HG02885 (cell line): ENCODE measurements at regions not wholly inside any gene's neighbourhood (a gene's known extent, or its start where the extent isn't known, plus 50 kb on each side); places are given as distances from the start of the nearest gene placed in this dataset.
"Not testable (repeated sequence)": the region's sequence is repeated elsewhere in the genome, so short reads cannot be mapped to it uniquely, and the experiment has no call there.

ENCODE experiments used
- ATAC-seq: cut with Tn5 transposase; IDR thresholded peaks from one replicate; pipeline ENCODE4 v1.9.1; 2021; ENCODE audit warnings: mild to moderate bottlenecking; ENCODE audit not compliant: unreplicated experiment, poor library complexity

DNA sequence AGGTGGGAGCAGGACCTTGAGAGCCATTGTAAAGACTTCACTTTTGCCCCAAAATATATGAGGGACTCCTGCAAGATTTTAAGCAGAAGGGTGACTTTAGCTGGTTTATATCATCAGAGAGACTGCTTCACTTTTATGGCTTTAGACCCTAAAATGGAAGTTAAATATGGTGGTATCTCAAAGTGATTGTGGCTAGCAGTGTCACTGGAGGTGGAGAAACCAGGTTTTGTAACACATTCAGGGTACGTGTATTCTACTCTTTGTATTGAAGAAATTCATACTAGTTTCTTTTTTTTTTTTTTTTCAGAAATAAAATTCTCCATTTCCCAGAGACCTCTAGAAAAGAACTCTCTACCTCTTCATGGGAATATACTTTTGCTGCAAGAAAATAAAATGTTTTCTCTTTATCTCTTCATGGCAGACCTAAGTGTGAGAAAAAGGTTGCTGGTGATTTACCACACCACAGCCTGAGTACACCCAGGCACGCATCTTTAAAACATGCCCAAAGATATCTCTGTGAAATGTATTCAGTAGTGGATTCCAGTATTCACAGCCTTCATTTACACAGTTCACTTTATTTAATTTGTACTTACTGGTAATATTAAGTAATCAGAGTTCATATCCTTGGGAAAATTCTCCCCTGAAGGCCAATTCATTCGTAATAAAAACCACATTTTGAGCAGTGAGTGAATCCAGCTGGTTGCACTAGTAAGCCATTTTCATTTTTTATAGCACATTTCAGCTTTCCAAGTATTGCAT, 74.3 kb upstream of the GUCY1A1 start:
- ATAC-seq, result no peak

DNA sequence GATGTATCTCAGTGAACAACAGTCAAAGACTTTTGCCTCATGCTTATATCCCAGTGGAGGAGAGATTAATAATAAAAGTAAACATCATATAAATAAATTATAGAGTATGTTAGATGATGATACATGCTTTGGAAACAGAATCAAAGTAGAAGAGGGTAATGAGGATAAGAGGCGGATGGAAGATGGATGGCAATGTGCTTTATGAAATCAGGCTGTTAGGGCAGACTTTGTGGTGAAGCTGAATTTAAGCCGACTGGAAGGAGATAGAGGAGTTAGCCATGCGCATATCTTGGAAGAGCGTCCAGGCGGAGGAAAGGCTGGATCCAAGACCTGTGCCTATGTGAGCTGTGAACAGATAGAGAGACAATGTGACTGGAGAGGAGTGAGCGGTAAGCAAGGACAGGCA, 74.9 kb upstream of the GUCY1A1 start:
- no peak for ATAC-seq

DNA sequence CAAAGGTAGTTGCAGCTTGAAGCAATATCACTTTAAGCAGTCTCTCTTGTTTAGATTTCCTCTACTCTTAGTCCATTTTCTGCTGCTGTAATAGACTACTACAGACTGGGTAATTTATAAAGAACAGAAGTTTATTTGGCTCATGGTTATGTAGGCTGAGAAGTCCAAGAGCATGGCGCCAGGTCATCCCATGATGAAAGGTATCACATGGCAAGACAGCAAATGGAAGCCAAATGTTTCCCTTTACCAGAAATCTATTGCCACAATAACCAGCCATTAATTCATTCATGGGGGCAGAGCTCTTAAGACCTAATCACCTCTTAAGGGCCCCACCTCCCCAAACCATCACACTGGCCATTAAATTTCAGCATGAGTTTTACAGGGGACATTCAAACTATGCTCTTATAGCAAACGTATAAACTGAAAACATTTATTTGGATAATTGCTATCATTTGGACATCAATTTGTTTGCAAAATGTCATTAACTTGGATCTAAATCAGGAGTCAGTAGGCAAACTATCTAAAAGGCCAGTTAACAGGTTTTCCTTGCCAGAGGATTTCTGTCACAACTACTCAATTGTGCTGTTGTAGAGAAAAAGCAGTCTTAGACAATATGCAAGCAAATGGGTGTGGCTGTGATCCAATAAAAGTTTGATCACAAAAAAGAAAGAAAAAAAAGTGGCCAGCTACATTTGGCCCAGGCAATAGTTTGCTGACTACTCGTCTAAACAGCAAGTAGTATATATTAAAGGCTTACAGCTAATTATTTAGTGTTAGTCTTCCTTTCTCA, 75.7 kb upstream of the GUCY1A1 start:
- ATAC-seq, result no peak

DNA sequence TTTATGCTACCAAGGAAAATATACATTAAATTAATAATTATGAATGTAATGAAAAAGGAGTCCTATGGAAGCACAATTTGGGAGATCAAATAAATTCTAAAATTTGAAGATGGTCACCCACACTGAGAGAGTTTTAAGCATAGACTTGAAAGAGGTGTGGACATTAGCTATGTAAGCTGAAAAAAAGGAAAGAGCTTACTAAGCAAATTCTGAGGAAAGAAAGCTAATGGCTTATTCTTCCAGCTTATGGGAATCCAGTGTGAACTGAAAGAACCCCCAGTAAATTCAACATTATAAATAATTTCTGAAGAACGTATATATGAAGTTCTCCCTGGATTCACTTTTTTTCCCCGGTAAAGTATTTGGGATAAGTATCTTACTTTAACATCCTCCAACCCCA, 78.2 kb upstream of the GUCY1A1 start:
- no peak for ATAC-seq

DNA sequence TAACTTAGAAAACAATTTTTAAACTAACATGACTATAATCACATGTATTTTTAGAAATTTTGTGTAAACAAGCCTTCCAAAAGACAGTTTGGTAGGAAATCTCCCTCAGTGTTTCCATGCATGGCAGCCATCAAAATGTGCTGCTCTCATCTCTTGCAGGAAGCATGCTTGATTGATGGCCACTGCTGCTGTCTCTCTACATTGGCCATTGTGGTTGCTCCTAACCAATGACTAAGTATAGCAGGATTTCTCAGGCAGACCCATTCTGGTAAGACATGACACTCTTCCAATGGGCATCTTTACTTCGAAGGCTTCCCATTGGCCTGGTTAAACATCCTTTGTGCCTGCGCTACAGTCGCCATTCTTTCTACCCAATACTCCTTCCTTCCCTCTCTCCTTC, 78.9 kb upstream of the GUCY1A1 start:
- no peak for ATAC-seq

DNA sequence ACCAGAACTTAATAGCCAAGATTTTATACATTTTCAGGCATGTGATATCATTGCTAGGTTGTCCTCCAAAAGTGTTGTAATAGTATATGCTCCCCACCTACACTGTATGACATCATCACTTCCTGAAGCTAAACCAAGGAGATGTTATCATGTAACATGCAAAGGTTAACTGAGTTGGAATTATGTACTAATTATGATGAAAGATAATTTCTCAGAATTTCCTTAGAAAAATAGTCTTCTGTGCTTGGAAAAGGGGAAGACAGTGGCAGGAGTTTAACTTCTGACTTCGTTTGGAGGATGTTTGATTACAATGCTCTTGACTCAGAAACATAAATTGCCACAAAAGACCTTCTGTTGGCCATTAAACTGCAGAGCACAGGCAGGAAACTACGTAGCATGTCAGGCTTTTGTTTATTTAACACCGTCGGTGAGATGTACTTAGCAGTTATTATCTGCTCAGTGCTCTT, 83.6 kb upstream of the GUCY1A1 start:
- no peak for ATAC-seq

DNA sequence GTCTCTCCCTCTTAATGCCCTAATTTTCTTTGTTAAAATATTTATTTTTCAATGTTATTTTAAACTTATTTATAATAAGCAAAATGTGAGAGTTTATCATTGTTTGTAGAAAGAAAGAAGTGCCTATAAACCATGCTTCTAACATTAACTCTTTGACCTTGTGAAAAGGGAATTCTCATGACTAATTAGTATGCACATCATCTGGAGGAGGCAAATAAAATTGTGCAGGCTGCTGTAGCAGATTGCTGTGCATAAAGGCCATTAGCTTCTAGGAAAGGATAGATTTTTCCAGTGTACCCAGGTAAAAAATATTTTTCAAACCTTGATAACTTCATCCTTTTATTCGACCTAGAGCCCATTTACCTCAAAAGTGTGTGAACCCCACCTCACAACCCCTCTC, 84.6 kb upstream of the GUCY1A1 start:
- ATAC-seq, result no peak

DNA sequence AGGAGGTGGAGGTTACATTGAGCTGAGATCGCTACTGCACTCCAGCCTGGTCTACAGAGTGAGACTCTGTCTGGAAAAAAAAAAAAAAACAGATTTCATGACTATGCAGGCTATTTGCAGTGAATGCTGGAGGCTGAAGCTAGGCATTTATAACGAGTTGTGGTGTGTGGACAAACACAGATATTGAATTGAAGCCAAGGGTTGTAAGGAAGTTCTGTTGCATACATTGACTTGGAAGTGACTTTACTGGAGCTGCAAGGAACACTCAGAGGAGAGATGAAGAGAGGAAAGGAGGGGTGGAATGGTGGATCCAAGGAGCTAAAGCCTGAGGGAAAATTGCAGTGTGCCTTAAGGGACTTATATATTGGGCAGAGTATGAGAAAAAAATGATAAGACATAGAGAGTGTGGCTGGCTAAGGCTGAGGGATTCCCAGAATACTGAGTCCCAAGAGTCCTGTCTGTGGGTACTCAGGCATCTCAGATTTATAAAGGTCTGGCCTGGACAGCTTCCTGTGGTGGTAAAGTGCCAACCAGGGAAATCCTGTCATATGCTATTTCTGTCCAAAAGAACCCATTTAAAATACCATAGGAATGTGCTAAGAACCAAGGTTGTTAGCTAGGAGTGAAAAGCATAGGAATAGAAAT, 87.8 kb upstream of the GUCY1A1 start:
- ATAC-seq, result no peak

DNA sequence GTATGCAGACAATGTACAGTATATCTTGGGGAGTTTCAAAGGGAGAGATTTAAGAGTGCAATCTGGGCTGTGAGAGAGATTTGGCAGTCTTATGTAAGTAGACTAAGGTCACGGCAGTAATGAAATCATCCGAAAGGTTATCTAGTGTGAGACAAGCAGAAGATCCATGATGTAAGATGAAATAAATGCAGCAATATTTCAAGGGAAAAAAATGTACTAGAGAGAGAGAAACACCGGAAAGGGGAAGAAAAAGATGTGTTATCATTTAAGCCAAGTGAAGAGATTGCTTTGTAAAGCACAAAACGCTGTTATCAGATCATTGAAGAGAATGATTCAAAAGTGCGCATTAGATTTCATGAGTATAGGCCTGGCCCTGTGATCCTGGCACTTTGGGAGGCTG, 88.4 kb upstream of the GUCY1A1 start:
- ATAC-seq, result no peak

DNA sequence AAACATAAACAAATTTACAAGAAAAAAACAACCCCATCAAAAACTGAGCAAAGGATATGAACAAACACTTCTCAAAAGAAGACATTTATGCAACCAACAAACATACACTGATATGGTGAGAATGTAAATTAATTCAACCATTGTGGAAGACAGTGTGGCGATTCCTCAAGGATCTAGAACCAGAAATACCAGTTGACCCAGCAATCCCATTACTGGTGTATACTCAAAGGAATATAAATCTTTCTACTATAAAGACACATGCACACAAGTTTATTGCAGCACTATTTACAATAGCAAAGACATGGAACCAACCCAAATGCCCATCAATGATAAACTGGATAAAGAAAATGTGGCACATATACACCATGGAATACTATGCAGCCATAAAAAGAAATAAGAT, 92.3 kb upstream of the GUCY1A1 start:
- ATAC-seq, result not testable (repeated sequence)

DNA sequence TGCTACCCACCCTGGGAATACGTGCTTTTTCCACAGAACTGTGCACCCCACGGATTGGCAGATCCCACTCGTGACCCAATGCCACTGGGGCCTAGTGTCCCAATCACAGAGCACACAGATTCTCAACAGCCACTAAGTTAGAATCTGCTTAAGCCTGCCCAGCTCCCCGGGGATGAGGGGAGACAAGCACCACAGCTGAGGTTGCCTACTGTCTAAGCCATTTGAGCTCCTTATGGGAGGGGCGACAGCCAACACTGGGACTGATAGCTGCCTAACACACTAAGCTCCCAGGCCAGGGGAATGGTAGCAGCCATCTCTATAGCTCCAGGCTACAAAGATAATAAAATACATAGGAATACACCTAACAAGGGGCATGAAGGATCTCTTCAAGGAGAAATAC, 93.5 kb upstream of the GUCY1A1 start:
- ATAC-seq, result no peak

DNA sequence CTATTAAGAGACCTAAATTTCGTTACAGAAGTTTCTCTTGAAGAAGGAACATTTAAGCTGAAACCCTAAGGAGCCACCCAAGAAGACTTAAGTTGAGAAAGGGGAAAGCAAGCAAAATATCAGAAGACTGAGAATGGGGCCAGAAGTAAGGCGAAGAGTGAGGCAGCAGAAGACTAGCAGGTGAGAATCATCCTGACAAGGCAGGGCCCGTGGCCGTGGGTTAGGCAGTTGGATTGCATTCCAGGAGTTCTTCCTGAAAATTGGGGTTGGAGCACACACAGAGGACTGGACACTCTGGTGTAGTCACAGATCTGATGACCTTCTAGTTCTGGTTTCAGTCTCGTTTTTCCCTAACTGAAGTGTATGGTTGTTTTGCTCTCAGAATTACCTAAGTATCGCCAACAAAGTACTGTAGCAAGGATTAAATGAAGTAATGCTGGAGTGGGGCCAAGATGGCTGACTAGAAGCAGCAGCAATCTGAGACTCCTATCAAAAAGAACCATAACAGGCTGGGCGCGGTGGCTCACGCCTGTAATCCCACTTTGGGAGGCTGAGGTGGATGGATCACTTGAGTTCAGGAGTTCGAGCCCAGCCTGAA, 94.4 kb upstream of the GUCY1A1 start:
- ATAC-seq, result no peak

DNA sequence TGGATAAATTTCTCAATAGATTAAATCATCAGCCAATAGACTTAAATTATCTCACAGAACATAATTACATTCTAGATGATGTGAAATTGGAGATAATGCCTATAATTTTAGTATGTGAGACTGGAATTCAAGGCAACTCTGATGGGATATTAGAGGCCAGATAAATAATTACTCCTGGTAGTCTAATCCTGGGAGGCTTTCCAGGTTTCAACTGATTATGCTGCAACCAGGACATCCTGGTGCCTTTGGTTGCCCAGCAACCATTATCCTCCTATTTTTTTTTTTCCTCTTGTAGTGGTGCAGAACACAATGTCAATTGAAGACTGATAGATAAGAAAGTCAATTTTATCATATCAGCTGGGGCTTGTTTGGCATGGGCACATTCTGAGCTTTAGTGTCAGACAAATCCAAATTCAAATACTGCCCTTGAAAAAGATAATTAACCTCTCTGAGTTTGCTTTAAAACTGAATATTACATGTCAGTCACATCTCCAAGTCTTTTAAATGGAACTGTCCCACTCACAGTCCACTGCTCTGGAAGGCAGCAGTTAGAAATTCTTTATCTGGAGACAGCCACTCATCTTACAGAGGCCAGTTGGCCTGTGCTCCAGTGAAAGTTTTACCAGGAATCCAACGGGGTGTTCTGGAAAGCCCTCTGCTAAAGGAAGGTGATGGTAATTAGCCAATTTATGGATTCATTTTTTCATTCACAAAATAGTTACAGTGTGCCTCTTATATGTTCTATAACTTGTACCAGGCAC, 95.3 kb upstream of the GUCY1A1 start:
- no peak for ATAC-seq

DNA sequence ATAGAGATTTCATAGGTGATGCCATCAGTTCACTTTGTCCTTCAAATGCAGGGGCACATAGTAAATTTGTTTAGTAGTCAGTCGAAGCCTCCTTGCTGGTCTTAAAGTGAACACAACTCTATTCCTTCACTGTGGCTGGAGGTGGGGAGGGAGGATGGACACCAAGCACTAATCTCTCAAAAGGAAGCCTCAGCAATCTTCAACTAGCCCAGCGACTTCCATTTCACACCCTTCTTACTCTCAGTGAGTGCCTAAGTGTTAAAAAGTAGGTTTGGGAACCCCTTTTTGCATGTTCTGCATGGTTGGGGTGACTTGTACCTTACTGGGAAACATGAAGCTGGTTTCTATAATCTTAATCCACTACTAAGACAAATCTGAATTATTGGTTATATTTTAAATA, 96.0 kb upstream of the GUCY1A1 start:
- no peak for ATAC-seq

DNA sequence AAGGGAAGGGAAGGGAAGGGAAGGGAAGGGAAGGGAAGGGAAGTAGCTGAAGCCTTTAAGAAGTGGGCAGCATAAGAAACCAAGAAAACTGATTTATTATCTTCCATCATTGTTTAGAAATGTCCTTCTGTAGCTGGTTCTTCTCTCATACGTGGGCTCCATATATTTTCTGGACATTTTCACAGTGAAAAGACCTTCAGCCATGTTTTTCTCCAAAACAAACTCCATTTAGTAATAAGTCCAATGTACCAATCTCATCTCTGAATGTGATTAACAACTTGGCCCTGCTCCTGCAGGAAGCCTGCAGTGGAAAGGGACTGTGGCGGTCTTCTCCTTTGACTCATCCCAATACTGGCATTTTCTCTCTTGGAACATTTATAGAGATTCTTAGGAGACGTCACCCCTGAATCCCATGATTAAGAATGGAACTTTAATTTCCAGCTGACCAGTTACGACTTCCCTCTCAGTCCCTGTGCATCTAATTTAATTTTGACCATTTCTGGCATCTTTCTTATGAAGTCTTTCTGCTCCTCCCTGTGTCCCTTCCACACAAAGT, 96.6 kb upstream of the GUCY1A1 start:
- no peak for ATAC-seq

DNA sequence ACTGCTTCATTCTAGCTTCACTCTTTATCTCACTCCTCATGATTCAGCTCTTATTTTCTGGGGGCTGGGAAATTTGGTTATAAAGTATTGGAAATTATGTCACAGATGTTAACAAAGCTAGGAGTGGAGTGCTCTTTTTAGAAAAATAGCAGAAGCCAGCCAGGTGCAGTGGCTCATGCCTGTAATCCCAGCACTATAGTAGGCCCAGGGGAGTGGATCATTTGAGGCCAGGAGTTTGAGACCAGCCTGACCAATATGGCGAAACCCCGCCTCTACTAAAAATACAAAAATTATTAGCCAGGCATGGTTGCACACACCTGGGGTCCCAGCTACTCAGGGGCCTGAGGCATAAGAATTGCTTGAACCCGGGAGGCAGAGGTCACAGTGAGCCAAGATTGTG, 97.2 kb upstream of the GUCY1A1 start:
- no peak for ATAC-seq

DNA sequence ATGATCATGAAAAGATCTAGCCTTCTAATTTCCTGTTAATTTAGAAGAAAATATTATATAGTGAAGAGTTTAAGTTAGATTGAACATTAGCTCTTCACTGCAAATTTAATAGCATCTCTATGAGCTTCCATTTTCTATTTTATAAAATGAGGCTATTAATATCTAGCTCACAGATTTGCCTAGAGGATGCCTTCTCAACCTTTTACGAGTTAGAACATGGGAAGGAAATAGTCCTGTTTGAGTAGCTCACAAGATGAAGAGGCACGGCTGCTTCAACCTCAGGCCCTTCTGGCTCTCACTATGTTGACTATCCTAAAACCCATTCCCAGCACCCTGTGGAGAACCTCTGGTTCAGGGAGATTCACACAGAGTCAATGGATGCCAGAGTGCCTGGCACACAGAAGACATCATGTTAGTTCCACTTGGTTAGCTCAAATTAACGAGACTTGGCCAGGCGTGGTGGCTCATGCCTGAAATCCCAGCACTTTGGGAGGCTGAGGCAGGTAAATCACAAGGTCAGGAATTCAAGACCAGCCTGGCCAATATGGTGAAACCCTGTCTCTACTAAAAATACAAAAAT, 97.9 kb upstream of the GUCY1A1 start:
- ATAC-seq, result no peak

DNA sequence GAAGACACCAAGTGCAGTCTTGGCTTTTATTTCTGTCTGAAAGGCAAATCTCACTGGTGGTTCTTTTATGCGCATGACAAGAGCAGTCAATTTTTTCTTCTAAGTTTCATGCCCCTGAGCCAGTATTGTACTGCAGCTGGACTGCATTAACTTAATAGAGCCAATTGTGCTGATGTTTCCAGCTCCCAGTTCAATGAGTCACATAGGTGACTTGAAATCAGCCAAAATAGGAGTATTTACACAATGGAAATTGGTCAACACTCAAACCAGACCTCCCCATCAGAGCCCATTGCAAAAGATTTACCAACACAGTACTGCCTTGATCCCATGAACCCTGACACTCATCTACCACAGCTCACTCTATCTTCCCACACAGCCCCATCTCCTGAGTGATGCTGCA, 100.3 kb upstream of the GUCY1A1 start:
- ATAC-seq, result no peak

DNA sequence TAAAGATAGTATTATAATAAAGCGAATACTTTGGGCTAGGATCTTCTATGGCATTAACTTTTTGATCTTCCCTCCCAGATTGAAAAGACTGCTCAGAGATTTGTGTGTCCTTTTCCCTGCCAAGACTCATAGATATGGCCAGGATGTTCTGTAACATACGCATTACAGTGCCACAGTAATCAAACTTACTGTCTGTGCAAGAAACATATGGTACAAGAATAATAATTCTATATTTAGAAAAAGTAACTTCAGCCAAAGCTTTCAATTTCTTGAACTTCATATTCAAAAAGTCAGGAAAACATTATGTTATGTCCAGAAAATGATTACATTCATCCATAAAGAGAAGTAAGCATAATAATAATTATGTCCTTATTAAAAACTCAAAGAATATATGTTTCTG, 100.9 kb upstream of the GUCY1A1 start:
- no peak for ATAC-seq

DNA sequence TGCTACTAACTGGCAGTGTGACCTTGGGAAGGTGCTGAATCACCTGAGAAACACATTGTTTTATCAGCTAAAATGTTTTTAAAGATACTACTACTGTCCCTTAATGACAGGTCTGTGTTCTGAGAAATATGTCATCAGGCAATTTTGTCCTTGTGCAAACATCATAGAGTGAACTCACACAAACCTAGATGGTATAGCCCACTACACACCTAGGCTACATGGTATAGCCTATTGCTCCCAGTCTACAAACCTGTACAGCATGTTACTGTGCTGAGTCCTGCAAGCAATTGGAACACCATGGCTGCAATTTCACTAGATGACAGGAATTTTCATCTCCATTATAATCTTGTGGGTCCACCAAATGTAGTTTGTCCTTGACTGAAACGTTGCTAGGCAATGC, 101.3 kb upstream of the GUCY1A1 start:
- no peak for ATAC-seq
